ENCODE measurements at regions not wholly inside any gene's neighbourhood (a gene's known extent, or its start where the extent isn't known, plus 50 kb on each side); places are given as distances from the start of the nearest gene placed in this dataset.
"Not testable (repeated sequence)": the region's sequence is repeated elsewhere in the genome, so short reads cannot be mapped to it uniquely, and the experiment has no call there.

GRCh38 chr9:75461183-75461582 is 372.9 kb downstream of the OSTF1 start:
- no peak for FAIRE-seq

GRCh38 chr9:75462866-75463265 is 374.6 kb downstream of the OSTF1 start:
- FAIRE-seq = no peak

GRCh38 chr9:75463871-75464270 is 375.6 kb downstream of the OSTF1 start:
- no peak for FAIRE-seq

GRCh38 chr9:75464726-75465125 is 376.4 kb downstream of the OSTF1 start:
- no peak for FAIRE-seq

- no peak for FAIRE-seq
Observed at GRCh38 chr9:75467142-75467541, 378.8 kb downstream of the OSTF1 start.

- no peak for FAIRE-seq
Observed at GRCh38 chr9:75471549-75472114, 383.3 kb downstream of the OSTF1 start.

- FAIRE-seq = no peak
Observed at GRCh38 chr9:75482566-75482965, 394.3 kb downstream of the OSTF1 start.

GRCh38 chr9:75483636-75484035 is 395.3 kb downstream of the OSTF1 start:
- FAIRE-seq = no peak

GRCh38 chr9:75487856-75488718 is 399.8 kb downstream of the OSTF1 start:
- FAIRE-seq = no peak

- no peak for FAIRE-seq
Observed at GRCh38 chr9:75488719-75489110, 400.4 kb downstream of the OSTF1 start.

- FAIRE-seq = no peak
Observed at GRCh38 chr9:75490326-75490725, 400.1 kb upstream of the PCSK5 start.

- FAIRE-seq = no peak
Observed at GRCh38 chr9:75491533-75491932, 398.9 kb upstream of the PCSK5 start.

GRCh38 chr9:75499812-75500211 is 390.7 kb upstream of the PCSK5 start:
- no peak for FAIRE-seq

GRCh38 chr9:75500479-75500878 is 390.0 kb upstream of the PCSK5 start:
- FAIRE-seq = no peak

GRCh38 chr9:75500940-75501339 is 389.5 kb upstream of the PCSK5 start:
- FAIRE-seq = not testable (repeated sequence)

- FAIRE-seq = no peak
Observed at GRCh38 chr9:75504721-75505120, 385.8 kb upstream of the PCSK5 start.

GRCh38 chr9:75505654-75506053 is 384.8 kb upstream of the PCSK5 start:
- FAIRE-seq = no peak

- FAIRE-seq = no peak
Observed at GRCh38 chr9:75529463-75529862, 361.0 kb upstream of the PCSK5 start.

GRCh38 chr9:75531588-75531987 is 358.9 kb upstream of the PCSK5 start:
- no peak for FAIRE-seq

- no peak for FAIRE-seq
Observed at GRCh38 chr9:75532233-75533050, 358.0 kb upstream of the PCSK5 start.

- FAIRE-seq = no peak
Observed at GRCh38 chr9:75539523-75539922, 350.9 kb upstream of the PCSK5 start.

- FAIRE-seq = no peak
Observed at GRCh38 chr9:75540185-75540584, 350.3 kb upstream of the PCSK5 start.

- FAIRE-seq = no peak
Observed at GRCh38 chr9:75541734-75542133, 348.7 kb upstream of the PCSK5 start.

- FAIRE-seq = no peak
Observed at GRCh38 chr9:75544815-75545214, 345.7 kb upstream of the PCSK5 start.
